ENCODE measurements at regions not wholly inside any gene's neighbourhood (a gene's known extent, or its start where the extent isn't known, plus 50 kb on each side); places are given as distances from the start of the nearest gene placed in this dataset.

GRCh38 chr22:22425783-22426624 lies 82.5 kb downstream of the ZNF280B start (continued):
- TF ChIP-seq PTBP1 (IDR thresholded peaks at IDR 0.05; ENCODE audit: low read depth, low read length, poor library complexity, severe bottlenecking) (no peak), NR0B2 (CRISPR knock-in tag; IDR thresholded peaks at IDR 0.05) (no peak), TEAD2 (CRISPR knock-in tag; IDR thresholded peaks at IDR 0.05) (0 out of 2 replicates have a peak, but pooled peaks have one; percentile 6), PAX8 (CRISPR knock-in tag; IDR thresholded peaks at IDR 0.05; ENCODE audit: borderline replicate concordance) (no peak), EHMT2 (IDR thresholded peaks at IDR 0.05; ENCODE audit: borderline replicate concordance, low read depth, low read length) (no peak), USF2 (IDR thresholded peaks at IDR 0.05; ENCODE audit: low read depth, low read length) (no peak), USF2 (CRISPR knock-in tag; IDR thresholded peaks at IDR 0.05; ENCODE audit: borderline replicate concordance) (no peak), MYNN (CRISPR knock-in tag; IDR thresholded peaks at IDR 0.05; ENCODE audit: low read depth) (no peak), HMGXB3 (CRISPR knock-in tag; IDR thresholded peaks at IDR 0.05; ENCODE audit: borderline replicate concordance) (no peak), ZNF546 (CRISPR knock-in tag; conservative IDR thresholded peaks at IDR 0.05) (no peak), FOXO1 (CRISPR knock-in tag; IDR thresholded peaks at IDR 0.05) (peak; percentile 93), ZBTB37 (CRISPR knock-in tag; IDR thresholded peaks at IDR 0.05) (no peak)

All from HepG2 (cell line).